Sigmoid colon (tissue), 4 donors: ENCODE measurements at regions not wholly inside any gene's neighbourhood (a gene's known extent, or its start where the extent isn't known, plus 50 kb on each side); places are given as distances from the start of the nearest gene placed in this dataset.
"Not testable (repeated sequence)": the region's sequence is repeated elsewhere in the genome, so short reads cannot be mapped to it uniquely, and the experiment has no call there.

Source experiments
- POLR2A ChIP-seq, 2 donors: fragments of 450-650 bp; IDR thresholded peaks; one replicate each; pipeline ENCODE4 v1.6.1; 2016; ENCODE audit warnings: antibody characterized with exemption in 2 of 2, mild to moderate bottlenecking in 2 of 2, moderate library complexity in 2 of 2
- POLR2AphosphoS5 ChIP-seq, 4 donors: sonication (generic); formaldehyde crosslinking; IDR thresholded peaks; one replicate each; pipeline ENCODE4 v1.6.1; 2017; ENCODE audit warnings: antibody characterized with exemption in 4 of 4
- TF ChIP-seq, protein P1 (sequence below), 4 experiments: fragments of 450-650 bp in 3 of 4; fragments of 200-600 bp in 1 of 4; IDR thresholded peaks; one replicate each; pipeline ENCODE4 v1.5.1; 2016 to 2019; ENCODE audit warnings: antibody characterized with exemption in 4 of 4, mild to moderate bottlenecking in 3 of 4, moderate library complexity in 2 of 4

DNA sequence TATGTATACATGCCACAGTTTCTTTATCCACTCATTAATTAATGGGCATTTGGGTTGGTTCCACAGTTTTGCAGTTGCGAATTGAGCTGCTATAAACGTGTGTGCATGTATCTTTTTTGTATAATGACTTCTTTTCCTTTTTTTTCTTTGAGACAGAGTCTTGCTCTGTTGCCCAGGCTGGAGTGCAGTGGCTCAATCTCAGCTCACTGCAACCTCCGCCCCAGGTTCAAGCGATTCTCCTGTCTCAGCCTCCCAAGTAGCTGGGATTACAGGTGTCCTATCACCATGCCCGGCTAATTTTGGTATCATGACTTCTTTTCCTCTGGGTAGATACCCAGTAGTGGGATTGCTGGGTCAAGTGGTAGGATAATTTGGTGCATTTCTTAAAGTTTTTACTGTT lies 211.4 kb downstream of the BCAS1 start:
- not testable (repeated sequence) for TF ChIP-seq POLR2AphosphoS5, POLR2A (IDR thresholded peaks at IDR 0.05)
- TF ChIP-seq, protein P1, sequence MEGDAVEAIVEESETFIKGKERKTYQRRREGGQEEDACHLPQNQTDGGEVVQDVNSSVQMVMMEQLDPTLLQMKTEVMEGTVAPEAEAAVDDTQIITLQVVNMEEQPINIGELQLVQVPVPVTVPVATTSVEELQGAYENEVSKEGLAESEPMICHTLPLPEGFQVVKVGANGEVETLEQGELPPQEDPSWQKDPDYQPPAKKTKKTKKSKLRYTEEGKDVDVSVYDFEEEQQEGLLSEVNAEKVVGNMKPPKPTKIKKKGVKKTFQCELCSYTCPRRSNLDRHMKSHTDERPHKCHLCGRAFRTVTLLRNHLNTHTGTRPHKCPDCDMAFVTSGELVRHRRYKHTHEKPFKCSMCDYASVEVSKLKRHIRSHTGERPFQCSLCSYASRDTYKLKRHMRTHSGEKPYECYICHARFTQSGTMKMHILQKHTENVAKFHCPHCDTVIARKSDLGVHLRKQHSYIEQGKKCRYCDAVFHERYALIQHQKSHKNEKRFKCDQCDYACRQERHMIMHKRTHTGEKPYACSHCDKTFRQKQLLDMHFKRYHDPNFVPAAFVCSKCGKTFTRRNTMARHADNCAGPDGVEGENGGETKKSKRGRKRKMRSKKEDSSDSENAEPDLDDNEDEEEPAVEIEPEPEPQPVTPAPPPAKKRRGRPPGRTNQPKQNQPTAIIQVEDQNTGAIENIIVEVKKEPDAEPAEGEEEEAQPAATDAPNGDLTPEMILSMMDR (IDR thresholded peaks at IDR 0.05) = not testable (repeated sequence)
